ENCODE measurements at regions not wholly inside any gene's neighbourhood (a gene's known extent, or its start where the extent isn't known, plus 50 kb on each side); places are given as distances from the start of the nearest gene placed in this dataset.

GRCh38 chrX:145178268-145178667 lies 69.0 kb upstream of the SPANXN1 start:
- H3K4me2 ChIP-seq: no peak overlapping the region
- POLR2A ChIA-PET (ENCODE audit: unreplicated experiment): no interaction called here

GRCh38 chrX:145190801-145191389 lies 56.4 kb upstream of the SPANXN1 start:
- intact Hi-C loops (cut with micrococcal nuclease; ENCODE audit: unreplicated experiment): loop anchor here (1.0 to 10.0 kb wide), 2 partner anchors 1406 to 1527 kb away; no protein-coding TSS in a partner anchor
- no peak overlapping the region for H2AFZ ChIP-seq
- no peaks in the 10 kb centered on the region for H3K4me1 ChIP-seq (replicated peaks; ENCODE audit: insufficient read depth)
- ChIA-PET CTCF (no interaction called here), POLR2A (ENCODE audit: unreplicated experiment) (no interaction called here)
- no peak overlapping the region for H3K27ac ChIP-seq
- H3K4me3 ChIP-seq: no peak overlapping the region
- H3K36me3 ChIP-seq (ENCODE audit: low read depth): no peaks in the 10 kb centered on the region
- BruUV-seq (replicated peaks): no TSS peak
- TF ChIP-seq CTCF (conservative IDR thresholded peaks at IDR 0.05): peak; percentile 74
- no peak for TF ChIP-seq EZH2 (IDR thresholded peaks at IDR 0.05; ENCODE audit: low read depth)
- no peaks in the 10 kb centered on the region for H3K9me2 ChIP-seq (ENCODE audit: insufficient read depth)
- no peaks in the 10 kb centered on the region for H3K27me3 ChIP-seq (ENCODE audit: insufficient read depth, low read depth)
- H3K4me2 ChIP-seq: no peak overlapping the region
- H3K79me2 ChIP-seq (ENCODE audit: low read depth): no peaks in the 10 kb centered on the region
- H3F3A ChIP-seq (ENCODE audit: insufficient read depth, low read depth): no peaks in the 10 kb centered on the region
- DNase-seq: no peak
- H4K20me1 ChIP-seq (ENCODE audit: insufficient read depth): no peaks in the 10 kb centered on the region
- H3K9me3 ChIP-seq (ENCODE audit: insufficient read depth, low read depth): no peaks in the 10 kb centered on the region

More at GRCh38 chrX:145178268-145178667, 69.0 kb upstream of the SPANXN1 start:
- Histone ChIP-seq H3K79me2 (ENCODE audit: low read depth) (no peaks in the 10 kb centered on the region), H2AFZ (no peak overlapping the region), H3K27me3 (ENCODE audit: insufficient read depth, low read depth) (no peaks in the 10 kb centered on the region), H4K20me1 (ENCODE audit: insufficient read depth) (no peaks in the 10 kb centered on the region), H3F3A (ENCODE audit: insufficient read depth, low read depth) (no peaks in the 10 kb centered on the region), H3K4me3 (no peak overlapping the region), H3K36me3 (ENCODE audit: low read depth) (no peaks in the 10 kb centered on the region), H3K27ac (no peak overlapping the region), H3K9me2 (ENCODE audit: insufficient read depth) (no peaks in the 10 kb centered on the region), H3K9me3 (ENCODE audit: insufficient read depth, low read depth) (no peaks in the 10 kb centered on the region), H3K4me1 (replicated peaks; ENCODE audit: insufficient read depth) (no peaks in the 10 kb centered on the region)
- intact Hi-C loops (cut with micrococcal nuclease; ENCODE audit: unreplicated experiment): no loop called here
- peak; percentile 64 for TF ChIP-seq CTCF (conservative IDR thresholded peaks at IDR 0.05)
- no peak for TF ChIP-seq EZH2 (IDR thresholded peaks at IDR 0.05; ENCODE audit: low read depth)
- no TSS peak for BruUV-seq (replicated peaks)
- CTCF ChIA-PET: no interaction called here
- DNase-seq: no peak
